Esophagus muscularis mucosa (tissue), 4 donors: ENCODE measurements at regions not wholly inside any gene's neighbourhood (a gene's known extent, or its start where the extent isn't known, plus 50 kb on each side); places are given as distances from the start of the nearest gene placed in this dataset.

Source experiments
- EP300 ChIP-seq: sonication (generic); formaldehyde crosslinking; IDR thresholded peaks from one replicate; pipeline ENCODE4 v1.6.1; 2017; ENCODE audit warnings: antibody characterized with exemption
- POLR2A ChIP-seq: fragments of 450-650 bp; IDR thresholded peaks from one replicate; pipeline ENCODE4 v1.6.1; 2017; ENCODE audit warnings: antibody characterized with exemption, moderate library complexity, mild to moderate bottlenecking, low read depth
- POLR2AphosphoS5 ChIP-seq, 2 donors: sonication (generic); formaldehyde crosslinking; IDR thresholded peaks; one replicate each; pipeline ENCODE4 v1.6.1; 2017; ENCODE audit warnings: antibody characterized with exemption in 2 of 2
- TF ChIP-seq, protein P1 (sequence below), 3 experiments: fragments of 200-600 bp in 2 of 3; fragments of 450-650 bp in 1 of 3; sonication (generic) in 2 of 3; IDR thresholded peaks; one replicate each; pipeline ENCODE4 v1.5.1; 2017 to 2019; ENCODE audit warnings: antibody characterized with exemption in 3 of 3, mild to moderate bottlenecking in 2 of 3, moderate library complexity in 1 of 3

GRCh38 chr7:82548141-82548688 is 104.6 kb upstream of the CACNA2D1 start:
- TF ChIP-seq, protein P1, sequence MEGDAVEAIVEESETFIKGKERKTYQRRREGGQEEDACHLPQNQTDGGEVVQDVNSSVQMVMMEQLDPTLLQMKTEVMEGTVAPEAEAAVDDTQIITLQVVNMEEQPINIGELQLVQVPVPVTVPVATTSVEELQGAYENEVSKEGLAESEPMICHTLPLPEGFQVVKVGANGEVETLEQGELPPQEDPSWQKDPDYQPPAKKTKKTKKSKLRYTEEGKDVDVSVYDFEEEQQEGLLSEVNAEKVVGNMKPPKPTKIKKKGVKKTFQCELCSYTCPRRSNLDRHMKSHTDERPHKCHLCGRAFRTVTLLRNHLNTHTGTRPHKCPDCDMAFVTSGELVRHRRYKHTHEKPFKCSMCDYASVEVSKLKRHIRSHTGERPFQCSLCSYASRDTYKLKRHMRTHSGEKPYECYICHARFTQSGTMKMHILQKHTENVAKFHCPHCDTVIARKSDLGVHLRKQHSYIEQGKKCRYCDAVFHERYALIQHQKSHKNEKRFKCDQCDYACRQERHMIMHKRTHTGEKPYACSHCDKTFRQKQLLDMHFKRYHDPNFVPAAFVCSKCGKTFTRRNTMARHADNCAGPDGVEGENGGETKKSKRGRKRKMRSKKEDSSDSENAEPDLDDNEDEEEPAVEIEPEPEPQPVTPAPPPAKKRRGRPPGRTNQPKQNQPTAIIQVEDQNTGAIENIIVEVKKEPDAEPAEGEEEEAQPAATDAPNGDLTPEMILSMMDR (IDR thresholded peaks at IDR 0.05), result no peak
- TF ChIP-seq POLR2A (no peak), EP300 (no peak), POLR2AphosphoS5 (IDR thresholded peaks at IDR 0.05) (no peak)
